Thyroid gland (tissue), 4 donors: ENCODE measurements at regions not wholly inside any gene's neighbourhood (a gene's known extent, or its start where the extent isn't known, plus 50 kb on each side); places are given as distances from the start of the nearest gene placed in this dataset.

Source experiments
- DNase-seq, 2 donors: peaks; one replicate each; pipeline ENCODE4 v3.0.0-alpha.2; 2019
- H3K27ac ChIP-seq, 3 donors: fragments of 200-600 bp; sonication (generic); 1 replicate in 2 of 3; 2 replicates in 1 of 3; pipeline ENCODE4 v1.5.1; 2016 to 2019; ENCODE audit warnings: mild to moderate bottlenecking in 1 of 3, moderate library complexity in 1 of 3
- H3K27me3 ChIP-seq: fragments of 200-600 bp; sonication (generic); one replicate; pipeline ENCODE4 v1.5.1; 2019
- H3K36me3 ChIP-seq, 2 donors: fragments of 200-600 bp; sonication (generic); one replicate each; pipeline ENCODE4 v1.5.1; 2016 to 2019
- H3K4me1 ChIP-seq, 2 donors: fragments of 200-600 bp; sonication (generic); one replicate each; pipeline ENCODE4 v1.5.1; 2017 to 2019
- H3K4me3 ChIP-seq, 3 donors: fragments of 200-600 bp; sonication (generic); replicated peaks in 1 of 3; 1 replicate in 2 of 3; 2 replicates in 1 of 3; pipeline ENCODE4 v1.5.1; 2016; ENCODE audit warnings: mild to moderate bottlenecking in 1 of 3
- H3K9me3 ChIP-seq: fragments of 200-600 bp; sonication (generic); one replicate; pipeline ENCODE4 v1.5.1; 2017
- CTCF ChIP-seq, 6 experiments: fragments of 200-600 bp in 3 of 6; fragments of 450-650 bp in 3 of 6; sonication (generic) in 3 of 6; IDR thresholded peaks; one replicate each; pipeline ENCODE4 v1.5.1; 2016 to 2019; ENCODE audit warnings: antibody characterized with exemption in 6 of 6, mild to moderate bottlenecking in 2 of 6, inconsistent platforms in 1 of 6, moderate library complexity in 1 of 6
- POLR2A ChIP-seq, 2 donors: fragments of 450-650 bp; IDR thresholded peaks; one replicate each; pipeline ENCODE4 v1.6.1; 2017; ENCODE audit warnings: antibody characterized with exemption in 2 of 2, mild to moderate bottlenecking in 2 of 2, moderate library complexity in 1 of 2
- WGBS, 2 donors: methylation state at CpG; one replicate each; pipeline ENCODE4 v1.1.5; 2017; 5-methylcytosine and 5-hydroxymethylcytosine counted together
- intact Hi-C: fragments of 100-400 bp; cut with DNase I; formaldehyde crosslinking; loops from one replicate; pipeline ENCODE4 v1.15.1; 2023

- no peak for TF ChIP-seq CTCF (IDR thresholded peaks at IDR 0.05)
- no peak for TF ChIP-seq POLR2A (IDR thresholded peaks at IDR 0.05)
- WGBS, 2 donors, result 82 to 84% methylated on average over 4 of the region's 4 CpGs
- no peaks in the 10 kb centered on the region for H3K4me1 ChIP-seq
Observed at GRCh38 chr14:101000711-101001250, 97.3 kb upstream of the RTL1 start.

GRCh38 chr14:101001311-101002069 lies 98.0 kb upstream of the RTL1 start:
- H3K36me3 ChIP-seq, result no peaks in the 10 kb centered on the region
- no peaks in the 10 kb centered on the region for H3K9me3 ChIP-seq
- intact Hi-C loops, result no loop called here
- DNase-seq, result no peak
- no peak overlapping the region for H3K27ac ChIP-seq
- TF ChIP-seq POLR2A (IDR thresholded peaks at IDR 0.05) (no peak), CTCF (IDR thresholded peaks at IDR 0.05) (no peak)
- H3K4me1 ChIP-seq, result no peaks in the 10 kb centered on the region
- H3K27me3 ChIP-seq, result no peaks in the 10 kb centered on the region
- WGBS, 2 donors, result 69 to 88% methylated on average over 12 of the region's 12 CpGs
- no peak overlapping the region for H3K4me3 ChIP-seq

More at GRCh38 chr14:101000711-101001250, 97.3 kb upstream of the RTL1 start:
- Histone ChIP-seq H3K4me3 (no peak overlapping the region), H3K27ac (no peak overlapping the region), H3K27me3 (no peaks in the 10 kb centered on the region), H3K36me3 (no peaks in the 10 kb centered on the region), H3K9me3 (no peaks in the 10 kb centered on the region)
- no peak for DNase-seq
- intact Hi-C loops, result no loop called here

- H3K4me1 ChIP-seq, result no peaks in the 10 kb centered on the region
- H3K9me3 ChIP-seq, result no peaks in the 10 kb centered on the region
- no peak overlapping the region for H3K27ac ChIP-seq
- intact Hi-C loops, result no loop called here
- H3K4me3 ChIP-seq, result no peak overlapping the region
- no peaks in the 10 kb centered on the region for H3K36me3 ChIP-seq
- no peak for TF ChIP-seq POLR2A (IDR thresholded peaks at IDR 0.05)
- no peak for TF ChIP-seq CTCF (IDR thresholded peaks at IDR 0.05)
- 83 to 87% methylated on average over 7 of the region's 7 CpGs for WGBS, 2 donors
- H3K27me3 ChIP-seq, result no peaks in the 10 kb centered on the region
- no peak for DNase-seq
Observed at GRCh38 chr14:101002738-101003137, 99.2 kb upstream of the RTL1 start.

GRCh38 chr14:101004176-101004575 lies 100.7 kb upstream of the RTL1 start:
- H3K36me3 ChIP-seq, result no peaks in the 10 kb centered on the region
- no peak for DNase-seq
- H3K27me3 ChIP-seq, result no peaks in the 10 kb centered on the region
- H3K4me1 ChIP-seq, result no peaks in the 10 kb centered on the region
- H3K4me3 ChIP-seq, result no peak overlapping the region
- no peak for TF ChIP-seq POLR2A (IDR thresholded peaks at IDR 0.05)
- no peak for TF ChIP-seq CTCF (IDR thresholded peaks at IDR 0.05)
- WGBS, 2 donors, result 90% methylated on average over 9 of the region's 9 CpGs
- intact Hi-C loops, result no loop called here
- no peak overlapping the region for H3K27ac ChIP-seq
- no peaks in the 10 kb centered on the region for H3K9me3 ChIP-seq

GRCh38 chr14:101004954-101005353 lies 101.4 kb upstream of the RTL1 start:
- Histone ChIP-seq H3K36me3 (no peaks in the 10 kb centered on the region), H3K27me3 (no peaks in the 10 kb centered on the region), H3K4me3 (no peak overlapping the region), H3K9me3 (no peaks in the 10 kb centered on the region), H3K4me1 (no peaks in the 10 kb centered on the region), H3K27ac (no peak overlapping the region)
- no peak for DNase-seq
- intact Hi-C loops, result no loop called here
- WGBS, 2 donors, result 31 to 42% methylated on average over 10 of the region's 10 CpGs
- TF ChIP-seq CTCF (IDR thresholded peaks at IDR 0.05) (no peak), POLR2A (IDR thresholded peaks at IDR 0.05) (no peak)
